D721Med (cell line): ENCODE measurements at regions not wholly inside any gene's neighbourhood (a gene's known extent, or its start where the extent isn't known, plus 50 kb on each side); places are given as distances from the start of the nearest gene placed in this dataset.
A peak's percentile ranks its signal among the peaks of the same experiment; 100 is the strongest.

Experiments
- DNase-seq: peaks from one replicate; pipeline ENCODE4 v3.0.0; 2011; ENCODE audit warnings: low spot score; ENCODE audit not compliant: insufficient read length
- FAIRE-seq: peaks from 2 replicates; lab custom pipeline; 2011; peaks lifted over from hg19 to GRCh38; lab: Jason Lieb, UNC
- CTCF ChIP-seq: IDR thresholded peaks from 2 replicates; pipeline ENCODE4 v1.5.1; 2012; ENCODE audit warnings: mild to moderate bottlenecking, control low read depth; ENCODE audit not compliant: insufficient read depth; ENCODE audit errors: missing control alignments

GRCh38 chr2:64324746-64325410 is 129.1 kb upstream of the LGALSL start:
- no peak for TF ChIP-seq CTCF
- DNase-seq = peak; percentile 65
- peak; percentile 94 for FAIRE-seq

GRCh38 chr2:64325477-64325851 is 128.5 kb upstream of the LGALSL start:
- FAIRE-seq = no peak
- no peak for TF ChIP-seq CTCF
- no peak for DNase-seq

- DNase-seq = no peak
- no peak for FAIRE-seq
- no peak for TF ChIP-seq CTCF
Measured at GRCh38 chr2:64325852-64326577, 127.9 kb upstream of the LGALSL start.

- no peak for DNase-seq
- TF ChIP-seq CTCF = no peak
- no peak for FAIRE-seq
Measured at GRCh38 chr2:64326578-64327050, 127.3 kb upstream of the LGALSL start.

GRCh38 chr2:64327129-64327509 is 126.8 kb upstream of the LGALSL start:
- FAIRE-seq (no peak), DNase-seq (no peak)
- no peak for TF ChIP-seq CTCF

GRCh38 chr2:64327510-64328414 is 126.2 kb upstream of the LGALSL start:
- no peak for FAIRE-seq
- DNase-seq = no peak
- TF ChIP-seq CTCF = peak; percentile 59
